GM12864 (cell line): ENCODE measurements at regions not wholly inside any gene's neighbourhood (a gene's known extent, or its start where the extent isn't known, plus 50 kb on each side); places are given as distances from the start of the nearest gene placed in this dataset.

Experiments used
- DNase-seq: peaks from one replicate; pipeline ENCODE4 v3.0.0-alpha.2; 2011; ENCODE audit warnings: low read depth
- H3K4me3 ChIP-seq: 2 replicates; pipeline ENCODE4 v1.5.1; 2011; ENCODE audit warnings: mild to moderate bottlenecking, low read depth, low read length, control low read depth
- TF ChIP-seq, protein P1 (sequence below): IDR thresholded peaks from 2 replicates; pipeline ENCODE4 v1.5.1; 2011; ENCODE audit warnings: low read depth, mild to moderate bottlenecking, moderate library complexity, low read length, control low read depth, inconsistent platforms; ENCODE audit errors: missing control alignments

DNA sequence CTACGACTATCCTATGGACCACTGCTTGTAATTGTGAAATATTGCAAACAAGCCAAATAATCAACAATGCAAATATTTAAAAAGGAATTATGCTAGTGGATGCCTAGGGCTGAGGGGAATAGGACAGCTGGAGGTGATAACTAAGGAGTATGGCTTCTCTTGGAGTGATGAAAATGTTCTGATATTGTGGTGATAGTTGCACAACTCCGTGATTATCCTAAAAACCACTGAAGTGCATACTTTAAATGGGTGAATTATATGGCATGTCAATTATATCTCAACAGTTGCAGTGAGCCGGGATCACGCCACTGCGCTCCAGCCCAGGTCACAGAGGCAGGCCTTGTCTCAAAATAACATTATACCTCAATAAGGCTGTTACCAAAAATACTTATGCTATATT is 125.1 kb upstream of the SH3BP4 start:
- TF ChIP-seq, protein P1, sequence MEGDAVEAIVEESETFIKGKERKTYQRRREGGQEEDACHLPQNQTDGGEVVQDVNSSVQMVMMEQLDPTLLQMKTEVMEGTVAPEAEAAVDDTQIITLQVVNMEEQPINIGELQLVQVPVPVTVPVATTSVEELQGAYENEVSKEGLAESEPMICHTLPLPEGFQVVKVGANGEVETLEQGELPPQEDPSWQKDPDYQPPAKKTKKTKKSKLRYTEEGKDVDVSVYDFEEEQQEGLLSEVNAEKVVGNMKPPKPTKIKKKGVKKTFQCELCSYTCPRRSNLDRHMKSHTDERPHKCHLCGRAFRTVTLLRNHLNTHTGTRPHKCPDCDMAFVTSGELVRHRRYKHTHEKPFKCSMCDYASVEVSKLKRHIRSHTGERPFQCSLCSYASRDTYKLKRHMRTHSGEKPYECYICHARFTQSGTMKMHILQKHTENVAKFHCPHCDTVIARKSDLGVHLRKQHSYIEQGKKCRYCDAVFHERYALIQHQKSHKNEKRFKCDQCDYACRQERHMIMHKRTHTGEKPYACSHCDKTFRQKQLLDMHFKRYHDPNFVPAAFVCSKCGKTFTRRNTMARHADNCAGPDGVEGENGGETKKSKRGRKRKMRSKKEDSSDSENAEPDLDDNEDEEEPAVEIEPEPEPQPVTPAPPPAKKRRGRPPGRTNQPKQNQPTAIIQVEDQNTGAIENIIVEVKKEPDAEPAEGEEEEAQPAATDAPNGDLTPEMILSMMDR, result no peak
- H3K4me3 ChIP-seq, result no peak overlapping the region
- no peak for DNase-seq

DNA sequence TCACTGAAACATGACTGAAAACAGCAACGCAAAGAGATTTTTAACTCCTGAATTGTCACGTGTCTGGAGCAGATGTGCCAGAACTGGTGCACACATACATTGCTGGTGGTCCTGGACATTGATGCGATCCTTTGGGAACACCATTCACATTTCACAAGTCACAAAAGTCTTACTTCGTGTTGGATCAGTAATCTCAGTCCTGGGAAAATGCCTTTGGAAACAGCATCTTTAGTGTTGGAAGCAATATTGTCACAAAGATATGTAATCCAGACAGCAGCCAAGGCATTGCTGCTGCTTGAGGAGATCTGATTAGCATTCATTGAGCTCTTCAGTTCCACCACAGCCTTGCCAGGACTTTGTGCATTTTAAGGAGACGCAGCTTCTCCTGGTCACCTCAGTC is 126.2 kb upstream of the SH3BP4 start:
- no peak overlapping the region for H3K4me3 ChIP-seq
- no peak for DNase-seq
- TF ChIP-seq, protein P1, result no peak

DNA sequence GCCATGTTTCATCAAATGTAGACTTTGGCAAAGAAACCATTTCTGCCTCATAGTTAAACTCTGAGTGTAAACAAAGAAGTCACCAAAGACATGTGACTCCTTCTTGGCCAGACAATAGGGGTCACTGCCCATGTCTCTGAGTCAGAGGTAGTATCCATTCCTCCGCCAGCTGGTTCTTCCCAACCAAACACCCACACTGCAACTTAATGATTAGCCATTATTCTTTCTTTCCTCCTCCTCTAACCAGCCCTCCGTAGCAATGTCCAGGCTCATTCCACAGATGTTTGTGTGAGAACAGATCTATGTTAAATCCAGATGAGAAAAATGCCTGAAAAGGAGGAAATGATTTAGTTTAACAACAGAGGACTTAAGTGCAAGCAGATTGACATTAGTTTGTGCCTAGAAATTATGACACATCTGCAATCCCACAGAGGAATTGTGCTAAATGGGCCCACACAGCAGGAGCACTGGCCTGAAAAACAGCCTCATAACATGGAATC is 127.9 kb upstream of the SH3BP4 start:
- no peak overlapping the region for H3K4me3 ChIP-seq
- TF ChIP-seq, protein P1, result no peak
- no peak for DNase-seq

DNA sequence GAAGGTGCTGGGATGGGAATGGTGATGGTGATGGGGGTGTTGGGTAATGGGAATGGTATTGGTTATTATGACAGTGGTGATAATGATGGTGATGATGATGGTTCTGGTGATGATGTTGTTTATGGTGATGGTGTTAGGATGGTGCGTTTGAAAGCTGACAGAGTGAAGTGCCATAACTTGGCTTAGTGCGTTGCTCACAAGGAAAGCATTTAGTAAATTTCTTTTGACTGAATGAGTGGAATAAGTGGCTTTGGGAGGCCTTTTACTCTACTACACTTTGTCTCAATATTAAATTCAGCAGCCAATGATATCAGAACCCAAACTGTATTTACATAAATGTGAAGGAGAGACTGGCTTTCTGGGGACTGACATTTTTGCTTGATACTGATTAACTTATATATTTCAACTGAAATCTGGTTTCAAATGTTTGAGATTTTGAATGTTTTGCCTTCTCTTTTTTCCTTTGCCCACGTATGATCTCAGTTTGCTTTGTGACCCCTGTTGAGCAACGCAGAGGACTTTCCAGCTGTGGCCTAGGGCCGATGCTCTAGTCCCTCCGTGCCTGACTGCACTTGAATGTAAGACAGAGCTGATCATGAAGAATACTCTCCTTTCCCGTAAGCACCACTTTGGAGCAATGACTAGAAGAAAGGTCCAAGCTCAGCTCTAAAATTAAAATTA is 128.5 kb upstream of the SH3BP4 start:
- H3K4me3 ChIP-seq, result no peak overlapping the region
- TF ChIP-seq, protein P1, result no peak
- no peak for DNase-seq

DNA sequence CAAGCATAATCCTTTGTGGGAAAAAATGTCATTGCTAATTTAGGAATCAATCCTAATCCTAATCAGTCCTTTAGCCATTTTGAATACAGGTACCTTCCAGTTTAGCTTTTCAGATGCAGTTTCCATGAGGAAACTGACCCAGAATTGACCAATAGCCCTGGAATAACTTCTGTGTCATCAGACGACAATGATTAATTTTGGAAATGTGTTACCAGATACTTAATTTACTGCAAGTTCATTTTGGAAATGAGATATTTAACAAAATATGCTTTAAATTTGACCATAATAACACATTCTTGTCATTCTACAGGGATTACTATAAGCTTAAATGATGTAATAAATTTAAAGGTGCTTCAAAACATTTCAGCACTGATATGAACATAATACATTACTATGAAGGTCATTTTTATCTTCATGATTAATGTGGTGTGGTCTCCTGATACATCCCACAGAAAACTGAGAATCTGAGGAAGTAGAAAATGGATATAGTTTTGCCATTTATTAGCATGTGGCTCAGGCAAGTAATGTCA is 129.8 kb upstream of the SH3BP4 start:
- TF ChIP-seq, protein P1, result no peak
- DNase-seq, result no peak
- H3K4me3 ChIP-seq, result no peak overlapping the region

DNA sequence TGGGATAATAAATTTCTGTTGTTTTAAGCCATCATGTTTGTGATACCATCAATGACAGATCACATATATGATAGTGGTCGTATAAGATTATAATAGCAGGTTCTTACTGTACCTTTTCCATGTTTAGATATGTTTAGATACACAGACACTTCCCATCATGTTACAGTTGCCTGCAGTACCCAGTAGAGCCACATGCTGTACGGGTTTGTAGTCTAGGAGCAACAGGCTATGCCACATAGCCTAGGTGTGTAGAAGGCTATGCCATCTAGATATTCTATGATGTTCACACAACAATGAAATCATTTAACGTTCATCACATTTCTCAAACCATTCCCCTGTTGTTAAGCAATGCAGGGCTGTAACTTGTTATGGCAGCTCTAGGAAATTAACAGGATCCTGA is 132.9 kb upstream of the SH3BP4 start:
- no peak for DNase-seq
- TF ChIP-seq, protein P1, result peak; percentile 26
- no peak overlapping the region for H3K4me3 ChIP-seq

DNA sequence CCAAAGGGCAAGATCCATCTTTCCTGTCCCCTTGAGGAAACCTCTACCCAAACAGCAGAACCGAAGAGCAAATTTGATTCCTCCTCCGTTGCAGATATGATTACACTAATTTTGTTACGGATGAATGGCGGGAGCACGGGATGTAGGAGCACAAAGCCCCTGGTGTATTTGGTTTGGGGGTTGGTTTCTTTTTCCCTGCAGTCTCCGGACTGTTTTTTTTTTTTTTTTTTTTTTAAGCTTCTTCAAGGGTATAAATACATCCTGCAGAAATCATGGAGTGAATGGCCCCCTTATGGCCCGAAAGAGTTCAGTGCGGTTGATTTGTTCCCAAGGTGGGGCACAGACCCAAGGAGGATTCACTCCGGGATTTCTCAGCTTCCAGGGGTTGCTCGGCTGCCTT is 135.3 kb upstream of the SH3BP4 start:
- no peak overlapping the region for H3K4me3 ChIP-seq
- TF ChIP-seq, protein P1, result no peak
- no peak for DNase-seq
